CD14-positive monocyte (primary cell): ENCODE measurements at regions not wholly inside any gene's neighbourhood (a gene's known extent, or its start where the extent isn't known, plus 50 kb on each side); places are given as distances from the start of the nearest gene placed in this dataset.

Experiments
- DNase-seq, 3 donors: peaks; one replicate each; pipeline ENCODE4 v3.0.0-alpha.2; 2011 to 2022
- H2AFZ ChIP-seq: 2 replicates; pipeline ENCODE4 v1.6.0; 2012; ENCODE audit warnings: mild to moderate bottlenecking, low read depth, low read length, inconsistent platforms; ENCODE audit not compliant: insufficient read depth, poor library complexity, severe bottlenecking
- H3K27ac ChIP-seq, 2 donors: 1 replicate in 1 of 2; 2 replicates in 1 of 2; pipeline ENCODE4 v1.5.1; 2012 to 2013; ENCODE audit warnings: low read length in 2 of 2, control low read depth in 1 of 2, inconsistent platforms in 1 of 2, low read depth in 1 of 2, mild to moderate bottlenecking in 1 of 2
- H3K27me3 ChIP-seq, 2 donors: one replicate each; pipeline versions ENCODE4 v1.6.0 to v1.6.1; 2011 to 2013; ENCODE audit warnings: low read length in 2 of 2; ENCODE audit not compliant: control insufficient read depth in 2 of 2, insufficient read depth in 2 of 2
- H3K36me3 ChIP-seq, 2 donors: replicated peaks in 1 of 2; 1 replicate in 1 of 2; 2 replicates in 1 of 2; pipeline versions ENCODE4 v1.5.1 to v1.6.1; 2012 to 2013; ENCODE audit warnings: low read length in 2 of 2, control low read depth in 1 of 2, inconsistent platforms in 1 of 2, mild to moderate bottlenecking in 1 of 2; ENCODE audit not compliant: insufficient read depth in 2 of 2, control insufficient read depth in 1 of 2
- H3K4me1 ChIP-seq, 2 donors: 1 replicate in 1 of 2; 2 replicates in 1 of 2; pipeline versions ENCODE4 v1.5.1 to v1.6.1; 2012 to 2013; ENCODE audit warnings: low read length in 2 of 2, control low read depth in 1 of 2, inconsistent platforms in 1 of 2, mild to moderate bottlenecking in 1 of 2, moderate library complexity in 1 of 2; ENCODE audit not compliant: insufficient read depth in 2 of 2, control insufficient read depth in 1 of 2
- H3K4me2 ChIP-seq: replicated peaks from 2 replicates; pipeline ENCODE3; 2012; ENCODE audit warnings: low read length, moderate library complexity, mild to moderate bottlenecking; ENCODE audit not compliant: poor library complexity, severe bottlenecking; ENCODE audit errors: extremely low read depth
- H3K4me3 ChIP-seq, 3 experiments: fragments of 200-600 bp in 1 of 3; sonication (generic) in 1 of 3; replicated peaks in 1 of 3; 1 replicate in 2 of 3; 2 replicates in 1 of 3; pipeline ENCODE4 v1.5.1; 2011 to 2013; ENCODE audit warnings: low read length in 3 of 3, mild to moderate bottlenecking in 3 of 3, control low read depth in 2 of 3, low read depth in 2 of 3, inconsistent platforms in 1 of 3, moderate library complexity in 1 of 3
- H3K79me2 ChIP-seq: 2 replicates; pipeline ENCODE4 v1.6.0; 2012; ENCODE audit warnings: mild to moderate bottlenecking, control low read depth, inconsistent platforms, low read length, moderate library complexity; ENCODE audit not compliant: insufficient read depth
- H3K9ac ChIP-seq: 2 replicates; pipeline ENCODE4 v1.6.0; 2017; ENCODE audit warnings: low read length, mild to moderate bottlenecking; ENCODE audit not compliant: insufficient read depth, poor library complexity, severe bottlenecking
- H3K9me3 ChIP-seq, 2 donors: replicated peaks in 1 of 2; 1 replicate in 1 of 2; 2 replicates in 1 of 2; pipeline versions ENCODE4 v1.5.1 to v1.6.1; 2012 to 2013; ENCODE audit warnings: low read length in 2 of 2, control low read depth in 1 of 2; ENCODE audit not compliant: control insufficient read depth in 1 of 2, insufficient read depth in 1 of 2
- H4K20me1 ChIP-seq: 2 replicates; pipeline ENCODE4 v1.6.0; 2012; ENCODE audit warnings: mild to moderate bottlenecking, low read length, control low read depth, moderate library complexity; ENCODE audit not compliant: insufficient read depth
- H3K27ac Mint-ChIP-seq, 7 donors: one replicate each; pipeline ENCODE4 v1.8.0; 2020; ENCODE audit warnings: mild to moderate bottlenecking in 7 of 7, mixed read lengths in 7 of 7, moderate library complexity in 6 of 7, inconsistent platforms in 2 of 7
- H3K27me3 Mint-ChIP-seq, 3 donors: one replicate each; pipeline ENCODE4 v1.8.0; 2021 to 2022; ENCODE audit warnings: low read depth in 3 of 3, mild to moderate bottlenecking in 3 of 3, mixed read lengths in 3 of 3, moderate library complexity in 3 of 3, inconsistent platforms in 1 of 3
- H3K36me3 Mint-ChIP-seq, 2 donors: one replicate each; pipeline ENCODE4 v1.8.0; 2020; ENCODE audit warnings: mixed read lengths in 2 of 2, inconsistent platforms in 1 of 2, mild to moderate bottlenecking in 1 of 2
- H3K4me1 Mint-ChIP-seq: one replicate; pipeline ENCODE4 v1.8.0; 2020; ENCODE audit warnings: mild to moderate bottlenecking, mixed read lengths
- H3K4me3 Mint-ChIP-seq, 2 donors: one replicate each; pipeline ENCODE4 v1.8.0; 2020; ENCODE audit warnings: mild to moderate bottlenecking in 2 of 2, mixed read lengths in 2 of 2, moderate library complexity in 1 of 2
- H3K9me3 Mint-ChIP-seq, 7 donors: one replicate each; pipeline ENCODE4 v1.8.0; 2020 to 2022; ENCODE audit warnings: mixed read lengths in 7 of 7, mild to moderate bottlenecking in 6 of 7, moderate library complexity in 6 of 7, inconsistent platforms in 2 of 7
- CTCF ChIP-seq: fragments of 200-600 bp; IDR thresholded peaks from one replicate; pipeline ENCODE4 v1.8.0; 2022; ENCODE audit warnings: antibody characterized with exemption, mild to moderate bottlenecking
- WGBS: methylation state at CpG from one replicate; pipeline ENCODE4 v1.1.5; 2013; ENCODE audit warnings: missing lambda C conversion rate; ENCODE audit not compliant: insufficient coverage; 5-methylcytosine and 5-hydroxymethylcytosine counted together
- intact Hi-C, 2 donors: fragments of 100-400 bp; cut with micrococcal nuclease; formaldehyde crosslinking; loops; one replicate each; pipeline versions ENCODE4 v1.15.0 to v1.15.1; 2023

DNA sequence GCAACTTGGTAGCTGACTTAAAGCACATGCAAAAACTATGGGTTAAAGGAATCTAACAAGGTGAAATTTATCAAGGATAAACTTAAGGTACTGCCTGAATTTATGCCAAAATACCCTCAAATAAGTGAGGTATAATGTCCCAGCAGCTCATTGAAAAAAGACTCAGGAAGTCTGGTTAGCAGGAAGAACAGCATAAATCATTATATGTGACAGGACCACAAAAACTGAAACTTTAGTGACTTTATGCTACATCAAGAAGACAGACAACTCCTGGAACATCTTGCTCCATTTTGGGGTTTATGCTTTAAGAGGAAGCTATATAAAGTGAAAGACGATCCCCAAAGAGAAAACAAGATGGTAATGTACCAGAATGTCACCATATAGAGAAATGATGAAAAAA lies 282.4 kb upstream of the ZNF462 start:
- Histone ChIP-seq H3K79me2 (no peaks in the 10 kb centered on the region), H2AFZ (no peak overlapping the region), H4K20me1 (no peaks in the 10 kb centered on the region), H3K9ac (no peak overlapping the region), H3K27ac (no peak overlapping the region), H3K36me3 (no peaks in the 10 kb centered on the region), H3K27me3 (no peaks in the 10 kb centered on the region), H3K4me2 (no peak overlapping the region), H3K4me3 (no peak overlapping the region), H3K9me3 (peaks cover 3 to 12% of the 10 kb centered on the region in 2 donors), H3K4me1 (no peaks in the 10 kb centered on the region)
- no peaks in the 10 kb centered on the region for H3K27me3 Mint-ChIP-seq
- no CpG with 5 or more reads among the region's 1 CpG for WGBS
- H3K9me3 Mint-ChIP-seq = peaks cover 2 to 17% (median 12%) of the 10 kb centered on the region in 7 donors
- intact Hi-C loops = no loop called here
- H3K4me1 Mint-ChIP-seq = no peaks in the 10 kb centered on the region
- no peak overlapping the region for H3K27ac Mint-ChIP-seq
- DNase-seq = no peak
- no peak for TF ChIP-seq CTCF
- no peaks in the 10 kb centered on the region for H3K36me3 Mint-ChIP-seq
- H3K4me3 Mint-ChIP-seq = no peak overlapping the region

- Histone ChIP-seq H3K27me3 (no peaks in the 10 kb centered on the region), H3K79me2 (no peaks in the 10 kb centered on the region), H3K4me1 (no peaks in the 10 kb centered on the region), H3K4me2 (no peak overlapping the region), H3K9me3 (peaks cover 3 to 4% of the 10 kb centered on the region in 2 donors), H4K20me1 (no peaks in the 10 kb centered on the region), H2AFZ (no peak overlapping the region), H3K4me3 (no peak overlapping the region), H3K36me3 (no peaks in the 10 kb centered on the region), H3K27ac (no peak overlapping the region), H3K9ac (no peak overlapping the region)
- H3K9me3 Mint-ChIP-seq = peaks cover 2 to 15% (median 6%) of the 10 kb centered on the region in 7 donors
- H3K36me3 Mint-ChIP-seq = no peaks in the 10 kb centered on the region
- H3K27me3 Mint-ChIP-seq = no peaks in the 10 kb centered on the region
- no peak for DNase-seq
- TF ChIP-seq CTCF = no peak
- intact Hi-C loops = no loop called here
- no peak overlapping the region for H3K27ac Mint-ChIP-seq
- no peak overlapping the region for H3K4me3 Mint-ChIP-seq
- H3K4me1 Mint-ChIP-seq = no peaks in the 10 kb centered on the region
- WGBS = no CpG with 5 or more reads among the region's 6 CpGs
These were observed 281.0 kb upstream of the ZNF462 start for GRCh38 chr9:106581973-106582372.
